Keratinocyte (primary cell): ENCODE measurements at regions not wholly inside any gene's neighbourhood (a gene's known extent, or its start where the extent isn't known, plus 50 kb on each side); places are given as distances from the start of the nearest gene placed in this dataset.

ENCODE experiments used
- DNase-seq: peaks from one replicate; pipeline ENCODE4 v3.0.0-alpha.2; 2011; ENCODE audit warnings: low read depth, missing footprints, low spot score
- FAIRE-seq: peaks from 2 replicates; lab custom pipeline; 2011; peaks lifted over from hg19 to GRCh38; lab: Jason Lieb, UNC
- H2AFZ ChIP-seq: 2 replicates; pipeline ENCODE4 v1.6.0; 2012; ENCODE audit warnings: low read length, control low read depth, inconsistent platforms; ENCODE audit not compliant: control insufficient read depth
- H3K27ac ChIP-seq: 2 replicates; pipeline ENCODE4 v1.5.1; 2011; ENCODE audit warnings: low read length; ENCODE audit not compliant: control insufficient read depth, insufficient read depth
- H3K27me3 ChIP-seq: 3 replicates; pipeline ENCODE4 v1.6.0; 2011; ENCODE audit warnings: low read length; ENCODE audit not compliant: control insufficient read depth, insufficient read depth; ENCODE audit errors: extremely low read depth
- H3K36me3 ChIP-seq, 2 experiments: 2 replicates in 1 of 2; 3 replicates in 1 of 2; pipeline ENCODE4 v1.5.1; 2011; ENCODE audit warnings: low read length in 2 of 2, mild to moderate bottlenecking in 1 of 2; ENCODE audit not compliant: control insufficient read depth in 2 of 2, insufficient read depth in 2 of 2; ENCODE audit errors: extremely low read depth in 1 of 2
- H3K4me1 ChIP-seq: 3 replicates; pipeline ENCODE4 v1.5.1; 2011; ENCODE audit warnings: low read length; ENCODE audit not compliant: control insufficient read depth, insufficient read depth; ENCODE audit errors: extremely low read depth
- H3K4me2 ChIP-seq: 3 replicates; pipeline ENCODE4 v1.6.0; 2011; ENCODE audit warnings: low read depth, low read length; ENCODE audit not compliant: control insufficient read depth, insufficient read depth; ENCODE audit errors: extremely low read depth
- H3K4me3 ChIP-seq, 3 experiments: fragments of 200-600 bp in 1 of 3; sonication (generic) in 1 of 3; 2 replicates in 2 of 3; 3 replicates in 1 of 3; pipeline ENCODE4 v1.5.1; 2011 to 2016; ENCODE audit warnings: low read length in 3 of 3, mild to moderate bottlenecking in 3 of 3, control low read depth in 2 of 3, inconsistent platforms in 1 of 3, low read depth in 1 of 3, mixed read lengths in 1 of 3, mixed run types in 1 of 3, moderate library complexity in 1 of 3; ENCODE audit not compliant: control insufficient read depth in 2 of 3, insufficient read depth in 2 of 3; ENCODE audit errors: extremely low read depth in 1 of 3
- H3K79me2 ChIP-seq: 2 replicates; pipeline ENCODE4 v1.6.0; 2012; ENCODE audit warnings: low read length; ENCODE audit not compliant: control insufficient read depth, insufficient read depth
- H3K9ac ChIP-seq: 3 replicates; pipeline ENCODE4 v1.6.0; 2011; ENCODE audit warnings: low read length; ENCODE audit not compliant: control insufficient read depth, insufficient read depth; ENCODE audit errors: extremely low read depth
- H3K9me1 ChIP-seq: 3 replicates; pipeline ENCODE4 v1.6.0; 2011; ENCODE audit warnings: low read length; ENCODE audit not compliant: control insufficient read depth, insufficient read depth; ENCODE audit errors: extremely low read depth
- H3K9me3 ChIP-seq: 2 replicates; pipeline ENCODE4 v1.5.1; 2012; ENCODE audit warnings: low read depth, low read length; ENCODE audit not compliant: control insufficient read depth
- H4K20me1 ChIP-seq: 3 replicates; pipeline ENCODE4 v1.6.0; 2011; ENCODE audit warnings: low read length; ENCODE audit not compliant: control insufficient read depth, insufficient read depth; ENCODE audit errors: extremely low read depth
- EZH2 ChIP-seq: IDR thresholded peaks from one replicate; pipeline ENCODE4 v1.6.1; 2012; ENCODE audit warnings: inconsistent platforms, mild to moderate bottlenecking, low read length, moderate library complexity
- dilution Hi-C: fragments of 300-500 bp; cut with MboI; formaldehyde crosslinking; loops from one replicate; pipeline ENCODE4 v1.7.0; 2020; ENCODE audit warnings: low sequenced_read_pairs; ENCODE audit not compliant: extremely low pct_ligation_motif_present
- TF ChIP-seq, protein P1 (sequence below), 3 experiments: IDR thresholded peaks in 1 of 3; conservative IDR thresholded peaks in 1 of 3; optimal IDR thresholded peaks in 1 of 3; 2 replicates in 2 of 3; 3 replicates in 1 of 3; pipeline versions ENCODE3 to v1.5.1; 2011; ENCODE audit warnings: low read length in 3 of 3, mild to moderate bottlenecking in 3 of 3, moderate library complexity in 2 of 3, control low read depth in 1 of 3, inconsistent platforms in 1 of 3; ENCODE audit not compliant: insufficient read depth in 2 of 3; ENCODE audit errors: extremely low read depth in 1 of 3

DNA sequence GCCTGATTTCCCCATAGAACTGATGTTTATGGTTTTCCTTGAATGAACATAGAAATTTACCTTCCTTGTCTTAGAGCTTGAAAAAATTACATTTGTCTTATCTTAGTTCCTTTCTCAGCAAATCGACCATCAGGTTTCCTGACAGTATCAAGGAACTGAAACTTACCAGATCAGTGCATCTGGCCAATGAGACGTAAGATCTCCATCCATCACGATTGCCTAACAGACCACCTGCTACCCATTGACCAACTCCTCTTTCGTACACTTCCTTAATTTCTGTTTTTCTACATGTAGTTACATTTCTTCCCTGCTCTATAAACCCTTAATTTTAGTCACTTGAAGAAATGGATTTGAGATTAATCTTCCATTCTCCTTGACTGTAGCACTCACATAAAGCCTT lies 57.4 kb upstream of the TMPRSS15 start:
- Histone ChIP-seq H3K9me1 (no peaks in the 10 kb centered on the region), H2AFZ (no peak overlapping the region), H3K9me3 (no peaks in the 10 kb centered on the region), H3K79me2 (no peaks in the 10 kb centered on the region), H3K36me3 (no peaks in the 10 kb centered on the region), H4K20me1 (no peaks in the 10 kb centered on the region), H3K4me3 (no peak overlapping the region), H3K4me2 (no peak overlapping the region), H3K27me3 (no peaks in the 10 kb centered on the region), H3K27ac (no peak overlapping the region), H3K4me1 (no peaks in the 10 kb centered on the region), H3K9ac (no peak overlapping the region)
- dilution Hi-C loops = no loop called here
- DNase-seq (no peak), FAIRE-seq (no peak)
- TF ChIP-seq, protein P1, sequence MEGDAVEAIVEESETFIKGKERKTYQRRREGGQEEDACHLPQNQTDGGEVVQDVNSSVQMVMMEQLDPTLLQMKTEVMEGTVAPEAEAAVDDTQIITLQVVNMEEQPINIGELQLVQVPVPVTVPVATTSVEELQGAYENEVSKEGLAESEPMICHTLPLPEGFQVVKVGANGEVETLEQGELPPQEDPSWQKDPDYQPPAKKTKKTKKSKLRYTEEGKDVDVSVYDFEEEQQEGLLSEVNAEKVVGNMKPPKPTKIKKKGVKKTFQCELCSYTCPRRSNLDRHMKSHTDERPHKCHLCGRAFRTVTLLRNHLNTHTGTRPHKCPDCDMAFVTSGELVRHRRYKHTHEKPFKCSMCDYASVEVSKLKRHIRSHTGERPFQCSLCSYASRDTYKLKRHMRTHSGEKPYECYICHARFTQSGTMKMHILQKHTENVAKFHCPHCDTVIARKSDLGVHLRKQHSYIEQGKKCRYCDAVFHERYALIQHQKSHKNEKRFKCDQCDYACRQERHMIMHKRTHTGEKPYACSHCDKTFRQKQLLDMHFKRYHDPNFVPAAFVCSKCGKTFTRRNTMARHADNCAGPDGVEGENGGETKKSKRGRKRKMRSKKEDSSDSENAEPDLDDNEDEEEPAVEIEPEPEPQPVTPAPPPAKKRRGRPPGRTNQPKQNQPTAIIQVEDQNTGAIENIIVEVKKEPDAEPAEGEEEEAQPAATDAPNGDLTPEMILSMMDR (optimal IDR thresholded peaks at IDR 0.05 in 1 of 3, IDR thresholded peaks at IDR 0.05 in 1 of 3, conservative IDR thresholded peaks at IDR 0.05 in 1 of 3; ENCODE audit: extremely low read depth in 1 of 3, insufficient read depth in 2 of 3, low read length in 3 of 3) = no peak
- no peak for TF ChIP-seq EZH2

DNA sequence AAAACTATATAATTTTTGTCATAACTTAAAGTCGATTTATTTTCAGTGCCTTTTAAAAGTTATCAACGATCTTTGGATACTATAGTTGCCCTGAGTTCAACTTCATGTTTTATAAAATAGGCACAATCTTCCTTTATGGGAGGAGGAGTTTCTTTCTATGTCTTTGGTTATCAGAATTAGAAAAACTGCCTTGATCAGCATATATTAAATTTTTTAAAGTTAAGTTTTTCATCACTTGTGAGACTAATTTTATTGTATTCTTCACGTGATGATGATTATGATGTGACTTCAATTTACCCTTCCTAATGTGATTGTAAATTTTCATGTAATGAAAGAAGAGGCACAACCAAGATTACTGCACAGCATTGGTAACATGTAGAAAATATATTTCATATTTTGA lies 58.2 kb upstream of the TMPRSS15 start:
- Histone ChIP-seq H3K9me1 (no peaks in the 10 kb centered on the region), H3K4me3 (no peak overlapping the region), H3K9ac (no peak overlapping the region), H3K4me1 (no peaks in the 10 kb centered on the region), H3K79me2 (no peaks in the 10 kb centered on the region), H3K27ac (no peak overlapping the region), H3K9me3 (no peaks in the 10 kb centered on the region), H3K36me3 (no peaks in the 10 kb centered on the region), H2AFZ (no peak overlapping the region), H4K20me1 (no peaks in the 10 kb centered on the region), H3K27me3 (no peaks in the 10 kb centered on the region), H3K4me2 (no peak overlapping the region)
- FAIRE-seq (no peak), DNase-seq (no peak)
- dilution Hi-C loops = no loop called here
- TF ChIP-seq EZH2 = no peak
- TF ChIP-seq, protein P1 (optimal IDR thresholded peaks at IDR 0.05 in 1 of 3, IDR thresholded peaks at IDR 0.05 in 1 of 3, conservative IDR thresholded peaks at IDR 0.05 in 1 of 3; ENCODE audit: extremely low read depth in 1 of 3, insufficient read depth in 2 of 3, low read length in 3 of 3) = no peak
